Mucosa of rectum (tissue), 2 donors: ENCODE measurements at regions not wholly inside any gene's neighbourhood (a gene's known extent, or its start where the extent isn't known, plus 50 kb on each side); places are given as distances from the start of the nearest gene placed in this dataset.

Experiments used
- H3K27ac ChIP-seq, 2 donors: one replicate each; pipeline ENCODE4 v1.7.0; 2013; ENCODE audit warnings: inconsistent platforms in 2 of 2, low read depth in 2 of 2, low read length in 2 of 2
- H3K27me3 ChIP-seq, 2 donors: one replicate each; pipeline ENCODE4 v1.7.0; 2013; ENCODE audit warnings: low read length in 2 of 2; ENCODE audit not compliant: control insufficient read depth in 2 of 2, insufficient read depth in 2 of 2
- H3K36me3 ChIP-seq, 2 donors: one replicate each; pipeline ENCODE4 v1.7.0; 2013; ENCODE audit warnings: low read length in 2 of 2; ENCODE audit not compliant: control insufficient read depth in 2 of 2, insufficient read depth in 2 of 2
- H3K4me1 ChIP-seq, 2 donors: one replicate each; pipeline ENCODE4 v1.7.0; 2013; ENCODE audit warnings: low read length in 2 of 2, mild to moderate bottlenecking in 1 of 2; ENCODE audit not compliant: control insufficient read depth in 2 of 2, insufficient read depth in 2 of 2
- H3K4me3 ChIP-seq, 2 donors: one replicate each; pipeline ENCODE4 v1.7.0; 2013; ENCODE audit warnings: low read length in 2 of 2
- H3K9ac ChIP-seq, 2 donors: one replicate each; pipeline ENCODE4 v1.7.0; 2013; ENCODE audit warnings: low read length in 2 of 2, low read depth in 1 of 2, mild to moderate bottlenecking in 1 of 2
- H3K9me3 ChIP-seq, 2 donors: one replicate each; pipeline ENCODE4 v1.7.0; 2013; ENCODE audit warnings: low read length in 2 of 2; ENCODE audit not compliant: control insufficient read depth in 2 of 2
- donor health status: healthy.
- donor health status: Normal muscosa, but diverticular disease.

GRCh38 chr11:112583261-112583893 is 322.7 kb upstream of the PLET1 start:
- Histone ChIP-seq H3K4me1 (no peaks in the 10 kb centered on the region), H3K27me3 (peaks cover 0 to 3% of the 10 kb centered on the region in 2 donors), H3K27ac (no peak overlapping the region), H3K36me3 (no peaks in the 10 kb centered on the region), H3K9me3 (no peaks in the 10 kb centered on the region), H3K4me3 (no peak overlapping the region), H3K9ac (no peak overlapping the region)

- Histone ChIP-seq H3K4me3 (no peak overlapping the region), H3K36me3 (no peaks in the 10 kb centered on the region), H3K9me3 (no peaks in the 10 kb centered on the region), H3K9ac (no peak overlapping the region), H3K27ac (no peak overlapping the region), H3K27me3 (no peaks in the 10 kb centered on the region), H3K4me1 (no peaks in the 10 kb centered on the region)
Measured at GRCh38 chr11:112584672-112585071, 324.0 kb upstream of the PLET1 start.

- Histone ChIP-seq H3K27me3 (no peaks in the 10 kb centered on the region), H3K9ac (no peak overlapping the region), H3K27ac (no peak overlapping the region), H3K9me3 (no peaks in the 10 kb centered on the region), H3K4me3 (no peak overlapping the region), H3K4me1 (no peaks in the 10 kb centered on the region), H3K36me3 (no peaks in the 10 kb centered on the region)
Measured at GRCh38 chr11:112587664-112588063, 327.0 kb upstream of the PLET1 start.

GRCh38 chr11:112588252-112588694 is 327.6 kb upstream of the PLET1 start:
- Histone ChIP-seq H3K9ac (no peak overlapping the region), H3K27ac (no peak overlapping the region), H3K4me1 (no peaks in the 10 kb centered on the region), H3K36me3 (no peaks in the 10 kb centered on the region), H3K9me3 (no peaks in the 10 kb centered on the region), H3K4me3 (no peak overlapping the region), H3K27me3 (no peaks in the 10 kb centered on the region)

GRCh38 chr11:112589155-112589554 is 328.5 kb upstream of the PLET1 start:
- Histone ChIP-seq H3K36me3 (no peaks in the 10 kb centered on the region), H3K27me3 (no peaks in the 10 kb centered on the region), H3K4me3 (no peak overlapping the region), H3K9ac (no peak overlapping the region), H3K4me1 (no peaks in the 10 kb centered on the region), H3K27ac (no peak overlapping the region), H3K9me3 (no peaks in the 10 kb centered on the region)

GRCh38 chr11:112590764-112591163 is 330.1 kb upstream of the PLET1 start:
- no peaks in the 10 kb centered on the region for H3K4me1 ChIP-seq
- no peaks in the 10 kb centered on the region for H3K27me3 ChIP-seq
- no peak overlapping the region for H3K9ac ChIP-seq
- no peaks in the 10 kb centered on the region for H3K36me3 ChIP-seq
- no peaks in the 10 kb centered on the region for H3K9me3 ChIP-seq
- no peak overlapping the region for H3K27ac ChIP-seq
- no peak overlapping the region for H3K4me3 ChIP-seq

GRCh38 chr11:112593440-112593839 is 332.8 kb upstream of the PLET1 start:
- H3K27ac ChIP-seq = no peak overlapping the region

GRCh38 chr11:112596324-112596723 is 335.7 kb upstream of the PLET1 start:
- no peak overlapping the region for H3K27ac ChIP-seq
- H3K4me1 ChIP-seq = no peaks in the 10 kb centered on the region
- no peaks in the 10 kb centered on the region for H3K36me3 ChIP-seq
- H3K27me3 ChIP-seq = no peaks in the 10 kb centered on the region
- no peaks in the 10 kb centered on the region for H3K9me3 ChIP-seq
- no peak overlapping the region for H3K4me3 ChIP-seq
- H3K9ac ChIP-seq = no peak overlapping the region

More at GRCh38 chr11:112593440-112593839, 332.8 kb upstream of the PLET1 start:
- no peaks in the 10 kb centered on the region for H3K36me3 ChIP-seq
- no peak overlapping the region for H3K9ac ChIP-seq
- no peak overlapping the region for H3K4me3 ChIP-seq
- H3K4me1 ChIP-seq = no peaks in the 10 kb centered on the region
- no peaks in the 10 kb centered on the region for H3K27me3 ChIP-seq
- H3K9me3 ChIP-seq = no peaks in the 10 kb centered on the region

GRCh38 chr11:112597286-112597790 is 336.7 kb upstream of the PLET1 start:
- no peak overlapping the region for H3K4me3 ChIP-seq
- no peaks in the 10 kb centered on the region for H3K9me3 ChIP-seq
- H3K36me3 ChIP-seq = no peaks in the 10 kb centered on the region
- H3K9ac ChIP-seq = no peak overlapping the region
- no peak overlapping the region for H3K27ac ChIP-seq
- no peaks in the 10 kb centered on the region for H3K27me3 ChIP-seq
- no peaks in the 10 kb centered on the region for H3K4me1 ChIP-seq

- H3K27ac ChIP-seq = no peak overlapping the region
- no peak overlapping the region for H3K9ac ChIP-seq
- H3K4me1 ChIP-seq = no peaks in the 10 kb centered on the region
- H3K9me3 ChIP-seq = no peaks in the 10 kb centered on the region
- H3K27me3 ChIP-seq = no peaks in the 10 kb centered on the region
- no peaks in the 10 kb centered on the region for H3K36me3 ChIP-seq
- H3K4me3 ChIP-seq = no peak overlapping the region
Measured at GRCh38 chr11:112599265-112599664, 338.6 kb upstream of the PLET1 start.
